Fibroblast of lung (primary cell): ENCODE measurements at regions not wholly inside any gene's neighbourhood (a gene's known extent, or its start where the extent isn't known, plus 50 kb on each side); places are given as distances from the start of the nearest gene placed in this dataset.

Experiments
- CTCF ChIP-seq, 2 donors: IDR thresholded peaks in 1 of 2; conservative IDR thresholded peaks in 1 of 2; 1 replicate in 1 of 2; 2 replicates in 1 of 2; pipeline ENCODE4 v1.5.1; 2011 to 2012; ENCODE audit warnings: low read length in 2 of 2, control low read depth in 1 of 2, inconsistent platforms in 1 of 2, low read depth in 1 of 2, mild to moderate bottlenecking in 1 of 2
- EZH2 ChIP-seq: IDR thresholded peaks from 2 replicates; pipeline ENCODE4 v1.5.1; 2012; ENCODE audit warnings: low read length, control low read depth, mild to moderate bottlenecking; ENCODE audit errors: missing control alignments

GRCh38 chr4:175412161-175412560, 399.9 kb downstream of the GPM6A start:
- TF ChIP-seq CTCF (conservative IDR thresholded peaks at IDR 0.05 in 1 of 2, IDR thresholded peaks at IDR 0.05 in 1 of 2; ENCODE audit: low read depth in 1 of 2, low read length in 2 of 2), result no peak
- TF ChIP-seq EZH2, result no peak
